HCT116 (cell line): ENCODE measurements at regions not wholly inside any gene's neighbourhood (a gene's known extent, or its start where the extent isn't known, plus 50 kb on each side); places are given as distances from the start of the nearest gene placed in this dataset.

Source experiments
- ATAC-seq: fragments of 200-7000 bp; cut with Tn5 transposase; 2 replicates; pipeline ENCODE4 v1.9.1; 2020; ENCODE audit warnings: mild to moderate bottlenecking, moderate library complexity
- BruUV-seq: library from RNA; stranded (reverse); fragments of 400-500 nt; replicated peaks from 2 replicates; lab custom pipeline; 2021; lab: Mats Ljungman, UMichigan
- CTCF ChIA-PET: fragments of 300-600 bp; sonication (Branson Sonifier 250); formaldehyde crosslinking; loops from one replicate; lab custom pipeline; 2021; ENCODE audit warnings: antibody characterized with exemption; lab: Charles Lee
- POLR2A ChIA-PET: fragments of 300-600, 350-600 bp; sonication (Branson Sonifier 250); formaldehyde crosslinking; loops from one replicate; lab custom pipeline; 2021; ENCODE audit warnings: antibody characterized with exemption; lab: Charles Lee
- RAD21 ChIA-PET, 2 experiments: fragments of 300-600 bp; sonication (Branson Sonifier 250); formaldehyde crosslinking; loops; one replicate each; lab custom pipeline; 2023; ENCODE audit warnings: low total read pairs in 2 of 2; ENCODE audit not compliant: uncharacterized antibody in 2 of 2, unreplicated experiment in 2 of 2, low non-redundant PET in 1 of 2; lab: Charles Lee
- DNase-seq: peaks from one replicate; pipeline ENCODE4 v3.0.0-alpha.2; 2010; ENCODE audit warnings: low read depth, low spot score
- H2AFZ ChIP-seq: fragments of 200-600 bp; shearing (Covaris generic), sonication (generic); 2 replicates; pipeline ENCODE4 v1.6.1; 2017; ENCODE audit warnings: low read depth, mixed run types, mixed read lengths, antibody characterized with exemption, low read length; ENCODE audit not compliant: poor library complexity, severe bottlenecking
- H3K27ac ChIP-seq: 2 replicates; pipeline ENCODE4 v1.5.1; 2012; ENCODE audit warnings: low read depth, low read length
- H3K27me3 ChIP-seq: fragments of 200-600 bp; sonication (generic); 2 replicates; pipeline ENCODE4 v1.6.1; 2016; ENCODE audit warnings: mixed run types, low read length, mixed read lengths; ENCODE audit not compliant: insufficient read depth
- H3K36me3 ChIP-seq, 2 experiments: fragments of 200-500 bp in 1 of 2; fragments of 200-600 bp in 1 of 2; sonication (Bioruptor generic) in 1 of 2; sonication (generic) in 1 of 2; 2 replicates each; pipeline versions ENCODE4 v1.5.1 to v1.6.1; 2014 to 2016; ENCODE audit warnings: low read length in 2 of 2, inconsistent platforms in 1 of 2, mixed read lengths in 1 of 2, mixed run types in 1 of 2; ENCODE audit not compliant: insufficient read depth in 2 of 2, control insufficient read depth in 1 of 2
- H3K4me1 ChIP-seq, 2 experiments: fragments of 200-600 bp in 1 of 2; sonication (generic) in 1 of 2; 2 replicates each; pipeline versions ENCODE4 v1.5.1 to v1.6.1; 2012 to 2017; ENCODE audit warnings: low read length in 2 of 2, inconsistent platforms in 1 of 2, mild to moderate bottlenecking in 1 of 2, mixed read lengths in 1 of 2, mixed run types in 1 of 2, moderate library complexity in 1 of 2; ENCODE audit not compliant: insufficient read depth in 2 of 2, control insufficient read depth in 1 of 2
- H3K4me2 ChIP-seq: fragments of 200-600 bp; sonication (generic); 2 replicates; pipeline ENCODE4 v1.6.1; 2017; ENCODE audit warnings: mixed run types, low read length, mixed read lengths
- H3K4me3 ChIP-seq, 2 experiments: fragments of 200-600 bp in 1 of 2; sonication (generic) in 1 of 2; replicated peaks in 1 of 2; 2 replicates each; pipeline ENCODE4 v1.5.1; 2011 to 2016; ENCODE audit warnings: low read length in 2 of 2, control low read depth in 1 of 2, low read depth in 1 of 2, mild to moderate bottlenecking in 1 of 2, mixed read lengths in 1 of 2, mixed run types in 1 of 2
- H3K79me2 ChIP-seq: fragments of 200-600 bp; sonication (generic); 2 replicates; pipeline ENCODE4 v1.6.1; 2017; ENCODE audit warnings: mild to moderate bottlenecking, mixed run types, low read length, moderate library complexity, mixed read lengths; ENCODE audit not compliant: insufficient read depth
- H3K9ac ChIP-seq: fragments of 200-600 bp; sonication (generic); 2 replicates; pipeline ENCODE4 v1.6.1; 2016; ENCODE audit warnings: low read length, mixed read lengths
- H3K9me2 ChIP-seq: fragments of 200-600 bp; sonication (generic), shearing (Covaris generic); 2 replicates; pipeline ENCODE4 v1.6.1; 2017; ENCODE audit warnings: mixed run types, mild to moderate bottlenecking, moderate library complexity; ENCODE audit not compliant: insufficient read depth
- H3K9me3 ChIP-seq, 2 experiments: fragments of 200-500 bp in 1 of 2; fragments of 200-600 bp in 1 of 2; sonication (Bioruptor generic) in 1 of 2; sonication (generic) in 1 of 2; 2 replicates each; pipeline ENCODE4 v1.6.1; 2014 to 2017; ENCODE audit warnings: low read length in 2 of 2, mixed read lengths in 2 of 2, inconsistent platforms in 1 of 2, low read depth in 1 of 2, mild to moderate bottlenecking in 1 of 2, mixed run types in 1 of 2, moderate library complexity in 1 of 2; ENCODE audit not compliant: control insufficient read depth in 1 of 2, insufficient read depth in 1 of 2
- H4K20me1 ChIP-seq: fragments of 200-600 bp; sonication (generic), shearing (Covaris generic); 2 replicates; pipeline ENCODE4 v1.6.1; 2017; ENCODE audit warnings: mixed run types, mild to moderate bottlenecking, moderate library complexity; ENCODE audit not compliant: insufficient read depth
- CBX3 ChIP-seq: IDR thresholded peaks from 2 replicates; pipeline ENCODE4 v1.6.1; 2012; ENCODE audit warnings: low read depth
- EZH2 ChIP-seq: fragments of 200-600 bp; sonication (generic); IDR thresholded peaks from 2 replicates; pipeline ENCODE4 v1.6.1; 2017; ENCODE audit warnings: antibody characterized with exemption, mixed run types
- EZH2phosphoT487 ChIP-seq: fragments of 200-600 bp; IDR thresholded peaks from 2 replicates; pipeline ENCODE4 v1.6.1; 2018; ENCODE audit warnings: antibody characterized with exemption, borderline replicate concordance
- RAD21 ChIP-seq: IDR thresholded peaks from 2 replicates; pipeline ENCODE4 v1.6.1; 2012; ENCODE audit warnings: low read depth, mild to moderate bottlenecking
- SIN3A ChIP-seq: IDR thresholded peaks from 2 replicates; pipeline ENCODE4 v1.6.1; 2012; ENCODE audit warnings: low read depth
- TCF7L2 ChIP-seq: IDR thresholded peaks from 2 replicates; pipeline ENCODE4 v1.7.0; 2011; ENCODE audit warnings: borderline replicate concordance, inconsistent platforms; ENCODE audit not compliant: insufficient read depth, insufficient read length; ENCODE audit errors: extremely low read depth
- ZNF274 ChIP-seq: fragments of 200-500 bp; sonication (Bioruptor generic); IDR thresholded peaks from 2 replicates; pipeline ENCODE4 v1.6.1; 2014; ENCODE audit warnings: mild to moderate bottlenecking, low read depth, low read length, inconsistent platforms
- intact Hi-C: fragments of 100-400 bp; cut with micrococcal nuclease; formaldehyde crosslinking; loops from 2 replicates; pipeline ENCODE4 v1.10.0; 2022
- TF ChIP-seq, protein P1 (sequence below), 3 experiments: fragments of 200-600 bp in 1 of 3; sonication (generic) in 1 of 3; IDR thresholded peaks in 2 of 3; conservative IDR thresholded peaks in 1 of 3; 2 replicates each; pipeline ENCODE4 v1.5.1; 2012 to 2017; ENCODE audit warnings: low read depth in 2 of 3, low read length in 2 of 3, antibody characterized with exemption in 1 of 3, borderline replicate concordance in 1 of 3, control low read depth in 1 of 3, mild to moderate bottlenecking in 1 of 3, mixed read lengths in 1 of 3, mixed run types in 1 of 3, moderate library complexity in 1 of 3; ENCODE audit not compliant: insufficient read depth in 1 of 3

DNA sequence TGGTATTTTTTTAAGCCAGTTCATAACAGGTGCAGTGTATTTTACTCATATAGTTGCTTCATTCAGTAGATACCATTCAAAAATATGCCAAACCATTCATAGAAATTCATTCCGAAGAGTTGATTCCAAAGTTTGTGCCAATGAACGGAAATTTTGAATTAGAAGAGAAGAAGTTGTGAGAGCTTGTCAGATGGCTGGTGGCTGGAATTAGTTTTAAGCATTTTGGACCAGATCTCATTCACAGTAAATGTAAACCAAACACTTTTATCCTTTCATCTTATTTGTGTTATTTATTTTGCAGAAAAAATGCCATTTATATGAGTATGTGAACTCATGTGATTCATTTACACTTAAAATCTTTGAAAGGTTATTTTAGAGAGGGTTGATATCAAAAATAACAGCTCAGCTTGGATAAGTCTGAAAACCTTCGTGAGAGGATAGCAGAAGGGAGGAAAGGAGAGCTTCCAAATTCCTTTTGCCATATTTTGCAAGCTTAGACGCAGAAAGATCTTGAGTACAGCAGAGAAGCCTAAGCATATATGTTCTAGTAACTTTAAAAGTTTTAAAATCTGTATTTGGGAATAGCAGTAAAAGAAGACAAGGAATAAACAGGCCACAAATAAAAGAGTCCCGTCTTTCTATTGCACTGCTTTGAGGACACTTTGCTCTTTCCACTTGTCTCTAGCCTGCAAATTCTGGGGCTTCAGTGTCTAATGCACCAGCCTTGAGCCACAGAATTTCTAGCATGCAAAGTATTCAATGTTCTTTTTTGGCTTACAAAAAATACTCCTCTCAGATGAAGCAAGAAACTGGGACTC lies 253.6 kb upstream of the FLRT2 start:
- no peak for DNase-seq
- Histone ChIP-seq H3K79me2 (no peaks in the 10 kb centered on the region), H3K4me3 (no peak overlapping the region), H3K4me1 (no peaks in the 10 kb centered on the region), H4K20me1 (no peaks in the 10 kb centered on the region; the same call in 1 of the 2 replicates), H3K36me3 (no peaks in the 10 kb centered on the region), H3K4me2 (no peak overlapping the region), H3K9me3 (peaks cover 15 to 18% of the 10 kb centered on the region in 2 experiments; a peak in 2 of 4 replicates), H3K27me3 (no peaks in the 10 kb centered on the region), H2AFZ (no peak overlapping the region), H3K9me2 (no peaks in the 10 kb centered on the region), H3K9ac (no peak overlapping the region), H3K27ac (no peak overlapping the region)
- no peak for ATAC-seq
- BruUV-seq = no TSS peak
- TF ChIP-seq, protein P1, sequence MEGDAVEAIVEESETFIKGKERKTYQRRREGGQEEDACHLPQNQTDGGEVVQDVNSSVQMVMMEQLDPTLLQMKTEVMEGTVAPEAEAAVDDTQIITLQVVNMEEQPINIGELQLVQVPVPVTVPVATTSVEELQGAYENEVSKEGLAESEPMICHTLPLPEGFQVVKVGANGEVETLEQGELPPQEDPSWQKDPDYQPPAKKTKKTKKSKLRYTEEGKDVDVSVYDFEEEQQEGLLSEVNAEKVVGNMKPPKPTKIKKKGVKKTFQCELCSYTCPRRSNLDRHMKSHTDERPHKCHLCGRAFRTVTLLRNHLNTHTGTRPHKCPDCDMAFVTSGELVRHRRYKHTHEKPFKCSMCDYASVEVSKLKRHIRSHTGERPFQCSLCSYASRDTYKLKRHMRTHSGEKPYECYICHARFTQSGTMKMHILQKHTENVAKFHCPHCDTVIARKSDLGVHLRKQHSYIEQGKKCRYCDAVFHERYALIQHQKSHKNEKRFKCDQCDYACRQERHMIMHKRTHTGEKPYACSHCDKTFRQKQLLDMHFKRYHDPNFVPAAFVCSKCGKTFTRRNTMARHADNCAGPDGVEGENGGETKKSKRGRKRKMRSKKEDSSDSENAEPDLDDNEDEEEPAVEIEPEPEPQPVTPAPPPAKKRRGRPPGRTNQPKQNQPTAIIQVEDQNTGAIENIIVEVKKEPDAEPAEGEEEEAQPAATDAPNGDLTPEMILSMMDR (IDR thresholded peaks at IDR 0.05 in 2 of 3, conservative IDR thresholded peaks at IDR 0.05 in 1 of 3; ENCODE audit: borderline replicate concordance in 1 of 3, insufficient read depth in 1 of 3, low read depth in 2 of 3, low read length in 2 of 3) = no peak
- TF ChIP-seq EZH2 (no peak), CBX3 (no peak), RAD21 (no peak), SIN3A (no peak), TCF7L2 (no peak), EZH2phosphoT487 (no peak), ZNF274 (no peak)
- ChIA-PET POLR2A (no interaction called here), CTCF (no interaction called here), RAD21 (no interaction called here)
- intact Hi-C loops = no loop called here
